HepG2 (cell line): ENCODE measurements at regions not wholly inside any gene's neighbourhood (a gene's known extent, or its start where the extent isn't known, plus 50 kb on each side); places are given as distances from the start of the nearest gene placed in this dataset.

Experiments used
- SKI ChIP-seq: fragments of 450-650 bp; IDR thresholded peaks from one replicate; pipeline ENCODE4 v1.6.1; 2018; ENCODE audit warnings: mild to moderate bottlenecking; ENCODE audit not compliant: partially characterized antibody
- ZNF329 ChIP-seq: sonication (generic); formaldehyde crosslinking; IDR thresholded peaks from 2 replicates; pipeline ENCODE4 v1.9.0; 2021; ENCODE audit warnings: low read depth, mild to moderate bottlenecking, missing genetic modification reagents
- ZNF7 ChIP-seq: IDR thresholded peaks from 2 replicates; pipeline ENCODE4 v1.6.1; 2016; ENCODE audit warnings: missing biosample characterization, missing genetic modification reagents
- TF ChIP-seq, protein P1 (sequence below), 2 experiments: fragments of 450-650 bp in 1 of 2; sonication (generic) in 1 of 2; formaldehyde crosslinking in 1 of 2; IDR thresholded peaks; 2 replicates each; pipeline versions ENCODE4 v1.6.1 to v1.8.0; 2016 to 2022; ENCODE audit warnings: antibody characterized with exemption in 1 of 2, mild to moderate bottlenecking in 1 of 2, missing genetic modification reagents in 1 of 2
- TF ChIP-seq, protein P2 (sequence below): sonication (generic); formaldehyde crosslinking; IDR thresholded peaks from 2 replicates; pipeline ENCODE4 v1.5.0; 2020; ENCODE audit warnings: mild to moderate bottlenecking, missing genetic modification reagents
- TF ChIP-seq, protein P3 (sequence below): sonication (generic); formaldehyde crosslinking; IDR thresholded peaks from 2 replicates; pipeline ENCODE4 v1.4.0; 2020; ENCODE audit warnings: missing genetic modification reagents

DNA sequence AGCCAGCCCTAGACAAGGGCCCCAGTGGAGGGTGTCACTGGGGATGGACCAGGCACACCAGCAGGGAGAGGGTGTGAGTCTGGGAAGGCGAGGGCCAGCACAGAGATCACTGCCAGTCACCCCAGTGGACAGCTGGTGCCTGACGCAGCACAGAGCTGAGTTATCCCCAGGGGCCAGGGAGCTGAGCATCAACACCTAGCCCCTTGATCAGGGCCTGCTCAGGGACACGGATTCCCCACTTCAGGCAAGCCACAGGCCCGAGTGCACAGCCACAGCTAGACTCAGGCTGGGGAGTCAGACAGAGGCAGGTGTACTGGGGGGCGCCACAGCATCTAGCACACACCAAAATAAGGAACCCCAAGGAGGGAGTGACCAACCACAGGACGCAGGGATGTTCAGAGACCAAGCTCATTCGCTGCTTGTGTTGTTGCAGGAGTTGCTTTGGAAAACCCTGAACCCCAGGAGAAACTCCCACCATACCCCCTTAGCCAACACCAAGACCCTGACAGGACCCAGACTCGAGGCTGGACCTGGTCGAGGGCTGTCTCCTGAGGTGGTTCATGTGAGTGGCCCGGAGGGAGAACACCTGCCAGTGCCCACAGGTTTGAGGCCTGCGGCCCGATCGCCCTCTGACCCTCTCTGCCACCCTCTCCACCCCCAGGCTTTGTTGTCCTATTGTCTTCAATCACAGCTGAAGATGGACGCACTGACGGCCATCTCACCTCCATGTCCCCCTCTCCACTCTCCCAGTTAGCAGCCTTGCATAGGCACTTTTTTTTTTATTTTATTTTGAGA lies 146.8 kb downstream of the TPRA1 start (continued):
- TF ChIP-seq, protein P1, sequence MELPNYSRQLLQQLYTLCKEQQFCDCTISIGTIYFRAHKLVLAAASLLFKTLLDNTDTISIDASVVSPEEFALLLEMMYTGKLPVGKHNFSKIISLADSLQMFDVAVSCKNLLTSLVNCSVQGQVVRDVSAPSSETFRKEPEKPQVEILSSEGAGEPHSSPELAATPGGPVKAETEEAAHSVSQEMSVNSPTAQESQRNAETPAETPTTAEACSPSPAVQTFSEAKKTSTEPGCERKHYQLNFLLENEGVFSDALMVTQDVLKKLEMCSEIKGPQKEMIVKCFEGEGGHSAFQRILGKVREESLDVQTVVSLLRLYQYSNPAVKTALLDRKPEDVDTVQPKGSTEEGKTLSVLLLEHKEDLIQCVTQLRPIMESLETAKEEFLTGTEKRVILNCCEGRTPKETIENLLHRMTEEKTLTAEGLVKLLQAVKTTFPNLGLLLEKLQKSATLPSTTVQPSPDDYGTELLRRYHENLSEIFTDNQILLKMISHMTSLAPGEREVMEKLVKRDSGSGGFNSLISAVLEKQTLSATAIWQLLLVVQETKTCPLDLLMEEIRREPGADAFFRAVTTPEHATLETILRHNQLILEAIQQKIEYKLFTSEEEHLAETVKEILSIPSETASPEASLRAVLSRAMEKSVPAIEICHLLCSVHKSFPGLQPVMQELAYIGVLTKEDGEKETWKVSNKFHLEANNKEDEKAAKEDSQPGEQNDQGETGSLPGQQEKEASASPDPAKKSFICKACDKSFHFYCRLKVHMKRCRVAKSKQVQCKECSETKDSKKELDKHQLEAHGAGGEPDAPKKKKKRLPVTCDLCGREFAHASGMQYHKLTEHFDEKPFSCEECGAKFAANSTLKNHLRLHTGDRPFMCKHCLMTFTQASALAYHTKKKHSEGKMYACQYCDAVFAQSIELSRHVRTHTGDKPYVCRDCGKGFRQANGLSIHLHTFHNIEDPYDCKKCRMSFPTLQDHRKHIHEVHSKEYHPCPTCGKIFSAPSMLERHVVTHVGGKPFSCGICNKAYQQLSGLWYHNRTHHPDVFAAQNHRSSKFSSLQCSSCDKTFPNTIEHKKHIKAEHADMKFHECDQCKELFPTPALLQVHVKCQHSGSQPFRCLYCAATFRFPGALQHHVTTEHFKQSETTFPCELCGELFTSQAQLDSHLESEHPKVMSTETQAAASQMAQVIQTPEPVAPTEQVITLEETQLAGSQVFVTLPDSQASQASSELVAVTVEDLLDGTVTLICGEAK (IDR thresholded peaks at IDR 0.05), result no peak
- TF ChIP-seq, protein P1 (CRISPR knock-in tag; IDR thresholded peaks at IDR 0.05), result no peak
- TF ChIP-seq, protein P2, sequence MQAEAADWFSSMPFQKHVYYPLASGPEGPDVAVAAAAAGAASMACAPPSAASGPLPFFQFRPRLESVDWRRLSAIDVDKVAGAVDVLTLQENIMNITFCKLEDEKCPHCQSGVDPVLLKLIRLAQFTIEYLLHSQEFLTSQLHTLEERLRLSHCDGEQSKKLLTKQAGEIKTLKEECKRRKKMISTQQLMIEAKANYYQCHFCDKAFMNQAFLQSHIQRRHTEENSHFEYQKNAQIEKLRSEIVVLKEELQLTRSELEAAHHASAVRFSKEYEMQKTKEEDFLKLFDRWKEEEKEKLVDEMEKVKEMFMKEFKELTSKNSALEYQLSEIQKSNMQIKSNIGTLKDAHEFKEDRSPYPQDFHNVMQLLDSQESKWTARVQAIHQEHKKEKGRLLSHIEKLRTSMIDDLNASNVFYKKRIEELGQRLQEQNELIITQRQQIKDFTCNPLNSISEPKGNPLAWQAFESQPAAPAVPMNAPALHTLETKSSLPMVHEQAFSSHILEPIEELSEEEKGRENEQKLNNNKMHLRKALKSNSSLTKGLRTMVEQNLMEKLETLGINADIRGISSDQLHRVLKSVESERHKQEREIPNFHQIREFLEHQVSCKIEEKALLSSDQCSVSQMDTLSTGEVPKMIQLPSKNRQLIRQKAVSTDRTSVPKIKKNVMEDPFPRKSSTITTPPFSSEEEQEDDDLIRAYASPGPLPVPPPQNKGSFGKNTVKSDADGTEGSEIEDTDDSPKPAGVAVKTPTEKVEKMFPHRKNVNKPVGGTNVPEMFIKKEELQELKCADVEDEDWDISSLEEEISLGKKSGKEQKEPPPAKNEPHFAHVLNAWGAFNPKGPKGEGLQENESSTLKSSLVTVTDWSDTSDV (CRISPR knock-in tag), result no peak
- TF ChIP-seq, protein P3, sequence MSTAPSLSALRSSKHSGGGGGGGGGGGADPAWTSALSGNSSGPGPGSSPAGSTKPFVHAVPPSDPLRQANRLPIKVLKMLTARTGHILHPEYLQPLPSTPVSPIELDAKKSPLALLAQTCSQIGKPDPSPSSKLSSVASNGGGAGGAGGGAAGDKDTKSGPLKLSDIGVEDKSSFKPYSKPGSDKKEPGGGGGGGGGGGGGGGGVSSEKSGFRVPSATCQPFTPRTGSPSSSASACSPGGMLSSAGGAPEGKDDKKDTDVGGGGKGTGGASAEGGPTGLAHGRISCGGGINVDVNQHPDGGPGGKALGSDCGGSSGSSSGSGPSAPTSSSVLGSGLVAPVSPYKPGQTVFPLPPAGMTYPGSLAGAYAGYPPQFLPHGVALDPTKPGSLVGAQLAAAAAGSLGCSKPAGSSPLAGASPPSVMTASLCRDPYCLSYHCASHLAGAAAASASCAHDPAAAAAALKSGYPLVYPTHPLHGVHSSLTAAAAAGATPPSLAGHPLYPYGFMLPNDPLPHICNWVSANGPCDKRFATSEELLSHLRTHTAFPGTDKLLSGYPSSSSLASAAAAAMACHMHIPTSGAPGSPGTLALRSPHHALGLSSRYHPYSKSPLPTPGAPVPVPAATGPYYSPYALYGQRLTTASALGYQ (CRISPR knock-in tag), result no peak
- TF ChIP-seq ZNF7 (CRISPR knock-in tag), result no peak
- no peak for TF ChIP-seq ZNF329 (CRISPR knock-in tag)
- TF ChIP-seq SKI, result no peak
